ENCODE measurements at regions not wholly inside any gene's neighbourhood (a gene's known extent, or its start where the extent isn't known, plus 50 kb on each side); places are given as distances from the start of the nearest gene placed in this dataset.

DNA sequence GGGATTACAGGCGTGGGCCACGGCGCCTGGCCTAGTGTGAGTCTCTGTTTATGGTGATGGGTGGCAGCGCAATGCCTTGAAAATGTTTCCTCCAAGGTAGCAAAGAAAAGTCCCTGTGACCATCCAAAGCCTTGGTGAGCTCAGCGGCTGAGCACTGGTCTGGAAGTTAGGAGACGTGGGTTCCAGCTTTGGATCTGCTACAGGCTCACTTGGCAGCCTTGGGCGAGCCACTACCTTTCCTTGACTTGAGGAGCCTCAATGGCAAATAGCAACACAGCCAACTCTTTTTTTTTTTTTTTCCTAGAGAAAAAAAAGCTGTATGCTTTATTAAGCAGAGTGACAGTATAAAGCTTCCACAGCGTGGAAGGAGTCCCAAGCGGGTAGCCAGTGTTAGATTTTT lies 61.3 kb upstream of the RASD2 start:
- TF ChIP-seq, protein P1, sequence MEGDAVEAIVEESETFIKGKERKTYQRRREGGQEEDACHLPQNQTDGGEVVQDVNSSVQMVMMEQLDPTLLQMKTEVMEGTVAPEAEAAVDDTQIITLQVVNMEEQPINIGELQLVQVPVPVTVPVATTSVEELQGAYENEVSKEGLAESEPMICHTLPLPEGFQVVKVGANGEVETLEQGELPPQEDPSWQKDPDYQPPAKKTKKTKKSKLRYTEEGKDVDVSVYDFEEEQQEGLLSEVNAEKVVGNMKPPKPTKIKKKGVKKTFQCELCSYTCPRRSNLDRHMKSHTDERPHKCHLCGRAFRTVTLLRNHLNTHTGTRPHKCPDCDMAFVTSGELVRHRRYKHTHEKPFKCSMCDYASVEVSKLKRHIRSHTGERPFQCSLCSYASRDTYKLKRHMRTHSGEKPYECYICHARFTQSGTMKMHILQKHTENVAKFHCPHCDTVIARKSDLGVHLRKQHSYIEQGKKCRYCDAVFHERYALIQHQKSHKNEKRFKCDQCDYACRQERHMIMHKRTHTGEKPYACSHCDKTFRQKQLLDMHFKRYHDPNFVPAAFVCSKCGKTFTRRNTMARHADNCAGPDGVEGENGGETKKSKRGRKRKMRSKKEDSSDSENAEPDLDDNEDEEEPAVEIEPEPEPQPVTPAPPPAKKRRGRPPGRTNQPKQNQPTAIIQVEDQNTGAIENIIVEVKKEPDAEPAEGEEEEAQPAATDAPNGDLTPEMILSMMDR (IDR thresholded peaks at IDR 0.05): no peak
- no peak for TF ChIP-seq POLR2A (IDR thresholded peaks at IDR 0.05)

Measured in lower leg skin (tissue), 3 donors.